GM10248 (cell line): ENCODE measurements at regions not wholly inside any gene's neighbourhood (a gene's known extent, or its start where the extent isn't known, plus 50 kb on each side); places are given as distances from the start of the nearest gene placed in this dataset.

ENCODE experiments used
- CTCF ChIA-PET: fragments of 300-600 bp; sonication (Branson Sonifier 250); formaldehyde crosslinking; extraction: SDS; loops from one replicate; lab custom pipeline; 2021; ENCODE audit warnings: antibody characterized with exemption; lab: Yijun Ruan, JAX
- POLR2A ChIA-PET: fragments of 350-650 bp; sonication (Branson Sonifier 250); formaldehyde crosslinking; extraction: SDS; loops from one replicate; lab custom pipeline; 2020; ENCODE audit warnings: antibody characterized with exemption; lab: Yijun Ruan, JAX
- DNase-seq: peaks from one replicate; pipeline ENCODE4 v3.0.0; 2012; ENCODE audit errors: extremely low spot score
- TF ChIP-seq, protein P1 (sequence below): IDR thresholded peaks from 2 replicates; pipeline ENCODE4 v1.5.1; 2012; ENCODE audit warnings: mild to moderate bottlenecking, low read depth; ENCODE audit errors: extremely low read depth, missing control alignments, control extremely low read depth

GRCh38 chr16:80202831-80203413 lies 337.9 kb upstream of the DYNLRB2 start:
- DNase-seq = no peak
- TF ChIP-seq, protein P1, sequence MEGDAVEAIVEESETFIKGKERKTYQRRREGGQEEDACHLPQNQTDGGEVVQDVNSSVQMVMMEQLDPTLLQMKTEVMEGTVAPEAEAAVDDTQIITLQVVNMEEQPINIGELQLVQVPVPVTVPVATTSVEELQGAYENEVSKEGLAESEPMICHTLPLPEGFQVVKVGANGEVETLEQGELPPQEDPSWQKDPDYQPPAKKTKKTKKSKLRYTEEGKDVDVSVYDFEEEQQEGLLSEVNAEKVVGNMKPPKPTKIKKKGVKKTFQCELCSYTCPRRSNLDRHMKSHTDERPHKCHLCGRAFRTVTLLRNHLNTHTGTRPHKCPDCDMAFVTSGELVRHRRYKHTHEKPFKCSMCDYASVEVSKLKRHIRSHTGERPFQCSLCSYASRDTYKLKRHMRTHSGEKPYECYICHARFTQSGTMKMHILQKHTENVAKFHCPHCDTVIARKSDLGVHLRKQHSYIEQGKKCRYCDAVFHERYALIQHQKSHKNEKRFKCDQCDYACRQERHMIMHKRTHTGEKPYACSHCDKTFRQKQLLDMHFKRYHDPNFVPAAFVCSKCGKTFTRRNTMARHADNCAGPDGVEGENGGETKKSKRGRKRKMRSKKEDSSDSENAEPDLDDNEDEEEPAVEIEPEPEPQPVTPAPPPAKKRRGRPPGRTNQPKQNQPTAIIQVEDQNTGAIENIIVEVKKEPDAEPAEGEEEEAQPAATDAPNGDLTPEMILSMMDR = no peak
- CTCF ChIA-PET = no interaction called here
- POLR2A ChIA-PET = no interaction called here

GRCh38 chr16:80200079-80200478 lies 340.7 kb upstream of the DYNLRB2 start:
- DNase-seq = no peak
- TF ChIP-seq, protein P1 = no peak
- ChIA-PET POLR2A (no interaction called here), CTCF (interaction anchor here (0.7 kb wide), 1 partner anchor 598 kb away, joined by 3 read pairs; no protein-coding TSS in a partner anchor)

- CTCF ChIA-PET = interaction anchor here (1.4 kb wide), 1 partner anchor 10 kb away, joined by 3 read pairs; no protein-coding TSS in a partner anchor
- POLR2A ChIA-PET = no interaction called here
- TF ChIP-seq, protein P1 = no peak
- DNase-seq = no peak
These were observed 341.2 kb upstream of the DYNLRB2 start for GRCh38 chr16:80199614-80200013.

- ChIA-PET CTCF (interaction anchor here (0.8 to 1.6 kb wide), 4 partner anchors 9 to 308 kb away, joined by 3 to 5 read pairs (median 3); no protein-coding TSS in a partner anchor), POLR2A (no interaction called here)
- TF ChIP-seq, protein P1 = no peak
- no peak for DNase-seq
These were observed 342.2 kb upstream of the DYNLRB2 start for GRCh38 chr16:80198311-80199299.

- no peak for DNase-seq
- ChIA-PET CTCF (interaction anchor here (0.8 to 1.6 kb wide), 2 partner anchors 10 to 24 kb away, joined by 3 to 5 read pairs; no protein-coding TSS in a partner anchor), POLR2A (no interaction called here)
- TF ChIP-seq, protein P1 = no peak
These were observed 343.0 kb upstream of the DYNLRB2 start for GRCh38 chr16:80197741-80198201.

- no peak for DNase-seq
- CTCF ChIA-PET = no interaction called here
- POLR2A ChIA-PET = no interaction called here
- TF ChIP-seq, protein P1 = no peak
These were observed 348.9 kb upstream of the DYNLRB2 start for GRCh38 chr16:80191928-80192327.
